WTC11 (cell line): ENCODE measurements at regions not wholly inside any gene's neighbourhood (a gene's known extent, or its start where the extent isn't known, plus 50 kb on each side); places are given as distances from the start of the nearest gene placed in this dataset.

Source experiments
- ATAC-seq: fragments of 200-7000 bp; cut with Tn5 transposase; 2 replicates; pipeline ENCODE4 v1.10.0; 2021; ENCODE audit warnings: mild to moderate bottlenecking, moderate library complexity
- CTCF ChIA-PET: fragments of 300-600 bp; sonication (Branson Sonifier 250); formaldehyde crosslinking; loops from one replicate; lab custom pipeline; 2021; ENCODE audit warnings: antibody characterized with exemption; lab: Charles Lee
- POLR2A ChIA-PET: fragments of 350-600 bp; sonication (Branson Sonifier 250); formaldehyde crosslinking; loops from one replicate; lab custom pipeline; 2021; ENCODE audit warnings: antibody characterized with exemption; lab: Charles Lee
- DNase-seq: peaks from one replicate; pipeline ENCODE4 v3.0.0; 2021; ENCODE audit warnings: low spot score
- H3K27ac Mint-ChIP-seq: 2 replicates; pipeline ENCODE4 v1.8.0; 2021; ENCODE audit warnings: mixed read lengths
- H3K27me3 Mint-ChIP-seq: 2 replicates; pipeline ENCODE4 v1.8.0; 2021; ENCODE audit warnings: low read depth, mild to moderate bottlenecking, moderate library complexity, mixed read lengths
- H3K36me3 Mint-ChIP-seq: 2 replicates; pipeline ENCODE4 v1.8.0; 2021; ENCODE audit warnings: mixed read lengths
- H3K4me1 Mint-ChIP-seq: 2 replicates; pipeline ENCODE4 v1.8.0; 2022; ENCODE audit warnings: mixed read lengths
- H3K4me3 Mint-ChIP-seq: 2 replicates; pipeline ENCODE4 v1.8.0; 2021; ENCODE audit warnings: mild to moderate bottlenecking, moderate library complexity, mixed read lengths
- H3K9me3 Mint-ChIP-seq: 2 replicates; pipeline ENCODE4 v1.8.0; 2021; ENCODE audit warnings: mixed read lengths
- AFF4 ChIP-seq: sonication (generic); formaldehyde crosslinking; IDR thresholded peaks from 2 replicates; pipeline ENCODE4 v1.8.1; 2023; ENCODE audit warnings: mild to moderate bottlenecking, missing genetic modification reagents, borderline replicate concordance
- ATF1 ChIP-seq: sonication (generic); formaldehyde crosslinking; IDR thresholded peaks from 2 replicates; pipeline ENCODE4 v1.8.1; 2023; ENCODE audit warnings: mild to moderate bottlenecking, moderate library complexity, missing genetic modification reagents
- ELF4 ChIP-seq: sonication (generic); formaldehyde crosslinking; IDR thresholded peaks from 2 replicates; pipeline ENCODE4 v1.8.1; 2022; ENCODE audit warnings: low read depth, mild to moderate bottlenecking, moderate library complexity, missing genetic modification reagents
- EMX1 ChIP-seq: fragments of 250-450 bp; sonication (Bioruptor Pico); IDR thresholded peaks from 2 replicates; pipeline ENCODE4 v1.8.0; 2021; ENCODE audit warnings: mild to moderate bottlenecking
- ERG ChIP-seq: fragments of 250-450 bp; sonication (Bioruptor Pico); IDR thresholded peaks from 2 replicates; pipeline ENCODE4 v1.8.0; 2021; ENCODE audit warnings: mild to moderate bottlenecking
- ESRRA ChIP-seq: sonication (generic); formaldehyde crosslinking; IDR thresholded peaks from 2 replicates; pipeline ENCODE4 v1.8.1; 2022; ENCODE audit warnings: mild to moderate bottlenecking, missing genetic modification reagents, borderline replicate concordance
- JAZF1 ChIP-seq: fragments of 250-450 bp; sonication (Bioruptor Pico); IDR thresholded peaks from 2 replicates; pipeline ENCODE4 v1.9.0; 2021; ENCODE audit warnings: moderate library complexity, mild to moderate bottlenecking, inconsistent platforms
- MYBL2 ChIP-seq: sonication (generic); formaldehyde crosslinking; IDR thresholded peaks from 2 replicates; pipeline ENCODE4 v1.8.1; 2023; ENCODE audit warnings: mild to moderate bottlenecking, moderate library complexity, missing genetic modification reagents
- NR1H2 ChIP-seq: sonication (generic); formaldehyde crosslinking; IDR thresholded peaks from 2 replicates; pipeline ENCODE4 v1.9.0; 2021; ENCODE audit warnings: mild to moderate bottlenecking, moderate library complexity, missing genetic modification reagents
- PRRX2 ChIP-seq: fragments of 250-450 bp; sonication (Bioruptor Pico); IDR thresholded peaks from 2 replicates; pipeline ENCODE4 v1.8.0; 2021; ENCODE audit warnings: mild to moderate bottlenecking
- RORB ChIP-seq: fragments of 250-450 bp; sonication (Bioruptor Pico); IDR thresholded peaks from 2 replicates; pipeline ENCODE4 v1.9.0; 2021; ENCODE audit warnings: mild to moderate bottlenecking
- SMAD4 ChIP-seq: sonication (generic); formaldehyde crosslinking; IDR thresholded peaks from 2 replicates; pipeline ENCODE4 v1.8.0; 2022; ENCODE audit warnings: mild to moderate bottlenecking, missing genetic modification reagents
- SP1 ChIP-seq: sonication (generic); formaldehyde crosslinking; conservative IDR thresholded peaks from 2 replicates; pipeline ENCODE4 v1.8.1; 2022; ENCODE audit warnings: missing genetic modification reagents
- ZBTB21 ChIP-seq: sonication (generic); formaldehyde crosslinking; IDR thresholded peaks from 2 replicates; pipeline ENCODE4 v1.8.1; 2023; ENCODE audit warnings: mild to moderate bottlenecking, missing genetic modification reagents, borderline replicate concordance
- ZNF219 ChIP-seq: sonication (generic); formaldehyde crosslinking; IDR thresholded peaks from 2 replicates; pipeline ENCODE4 v1.8.0; 2023; ENCODE audit warnings: missing genetic modification reagents, mild to moderate bottlenecking, borderline replicate concordance
- ZNF232 ChIP-seq: sonication (generic); formaldehyde crosslinking; IDR thresholded peaks from 2 replicates; pipeline ENCODE4 v1.8.0; 2022; ENCODE audit warnings: mild to moderate bottlenecking, missing genetic modification reagents
- ZNF671 ChIP-seq: fragments of 250-450 bp; sonication (Bioruptor Pico); IDR thresholded peaks from 2 replicates; pipeline ENCODE4 v1.8.0; 2021; ENCODE audit warnings: mild to moderate bottlenecking
- TF ChIP-seq, protein P1 (sequence below): sonication (generic); formaldehyde crosslinking; IDR thresholded peaks from 2 replicates; pipeline ENCODE4 v1.8.0; 2023; ENCODE audit warnings: mild to moderate bottlenecking, missing genetic modification reagents
- TF ChIP-seq, protein P2 (sequence below): fragments of 250-450 bp; sonication (Bioruptor Pico); IDR thresholded peaks from 2 replicates; pipeline ENCODE4 v1.9.0; 2021; ENCODE audit warnings: mild to moderate bottlenecking
- TF ChIP-seq, protein P3 (sequence below): sonication (generic); formaldehyde crosslinking; conservative IDR thresholded peaks from 2 replicates; pipeline ENCODE4 v1.8.1; 2023; ENCODE audit warnings: mild to moderate bottlenecking, low read depth, missing genetic modification reagents, moderate library complexity

- POLR2A ChIA-PET = no interaction called here
- H3K27ac Mint-ChIP-seq = no peak overlapping the region
- 0 out of 2 replicates have a peak, but pooled peaks cover 3% of the 10 kb centered on the region for H3K36me3 Mint-ChIP-seq
- CTCF ChIA-PET = no interaction called here
- no peak for TF ChIP-seq ERG
- no peak for TF ChIP-seq ESRRA
- TF ChIP-seq ZNF219 (CRISPR knock-in tag) = no peak
- no peak for DNase-seq
- H3K4me1 Mint-ChIP-seq = no peaks in the 10 kb centered on the region
- ATAC-seq = no peak
- H3K9me3 Mint-ChIP-seq = peaks cover 19% of the 10 kb centered on the region
- H3K4me3 Mint-ChIP-seq = no peak overlapping the region
- no peaks in the 10 kb centered on the region for H3K27me3 Mint-ChIP-seq
Measured at GRCh38 chr5:18008940-18009339, 374.7 kb downstream of the TAF11L14 start.

DNA sequence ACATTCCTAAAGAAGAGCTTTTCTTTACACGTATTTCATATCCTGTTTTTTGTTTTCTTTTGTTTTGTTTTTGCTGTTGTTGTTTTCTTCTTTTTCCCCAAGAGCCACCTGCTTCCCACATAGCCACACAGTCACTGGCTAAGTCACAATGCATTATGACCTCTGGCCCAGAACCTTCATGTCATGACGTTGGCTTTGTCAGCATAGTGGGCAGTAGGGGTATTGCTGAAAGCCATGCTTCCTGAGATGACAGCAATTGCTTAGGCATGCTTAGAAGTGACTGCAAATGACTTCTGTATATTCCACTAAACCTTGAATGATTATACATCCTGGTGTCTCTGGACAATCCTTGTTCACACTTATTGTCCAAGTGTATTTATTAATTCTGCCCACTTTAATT lies 375.8 kb downstream of the TAF11L14 start:
- CTCF ChIA-PET = no interaction called here
- DNase-seq = peak; percentile 12
- H3K27me3 Mint-ChIP-seq = no peaks in the 10 kb centered on the region
- H3K36me3 Mint-ChIP-seq = 0 out of 2 replicates have a peak, but pooled peaks cover 3% of the 10 kb centered on the region
- peak; percentile 78 for ATAC-seq
- H3K9me3 Mint-ChIP-seq = peaks cover 17% of the 10 kb centered on the region
- H3K4me3 Mint-ChIP-seq = no peak overlapping the region
- no peak for TF ChIP-seq ELF4 (CRISPR knock-in tag)
- no peak for TF ChIP-seq SP1 (CRISPR knock-in tag)
- no peak for TF ChIP-seq NR1H2 (CRISPR knock-in tag)
- TF ChIP-seq, protein P1, sequence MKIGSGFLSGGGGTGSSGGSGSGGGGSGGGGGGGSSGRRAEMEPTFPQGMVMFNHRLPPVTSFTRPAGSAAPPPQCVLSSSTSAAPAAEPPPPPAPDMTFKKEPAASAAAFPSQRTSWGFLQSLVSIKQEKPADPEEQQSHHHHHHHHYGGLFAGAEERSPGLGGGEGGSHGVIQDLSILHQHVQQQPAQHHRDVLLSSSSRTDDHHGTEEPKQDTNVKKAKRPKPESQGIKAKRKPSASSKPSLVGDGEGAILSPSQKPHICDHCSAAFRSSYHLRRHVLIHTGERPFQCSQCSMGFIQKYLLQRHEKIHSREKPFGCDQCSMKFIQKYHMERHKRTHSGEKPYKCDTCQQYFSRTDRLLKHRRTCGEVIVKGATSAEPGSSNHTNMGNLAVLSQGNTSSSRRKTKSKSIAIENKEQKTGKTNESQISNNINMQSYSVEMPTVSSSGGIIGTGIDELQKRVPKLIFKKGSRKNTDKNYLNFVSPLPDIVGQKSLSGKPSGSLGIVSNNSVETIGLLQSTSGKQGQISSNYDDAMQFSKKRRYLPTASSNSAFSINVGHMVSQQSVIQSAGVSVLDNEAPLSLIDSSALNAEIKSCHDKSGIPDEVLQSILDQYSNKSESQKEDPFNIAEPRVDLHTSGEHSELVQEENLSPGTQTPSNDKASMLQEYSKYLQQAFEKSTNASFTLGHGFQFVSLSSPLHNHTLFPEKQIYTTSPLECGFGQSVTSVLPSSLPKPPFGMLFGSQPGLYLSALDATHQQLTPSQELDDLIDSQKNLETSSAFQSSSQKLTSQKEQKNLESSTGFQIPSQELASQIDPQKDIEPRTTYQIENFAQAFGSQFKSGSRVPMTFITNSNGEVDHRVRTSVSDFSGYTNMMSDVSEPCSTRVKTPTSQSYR (CRISPR knock-in tag) = no peak
- no peak for TF ChIP-seq ZNF671
- no peak for TF ChIP-seq JAZF1 (CRISPR knock-in tag)
- TF ChIP-seq, protein P2, sequence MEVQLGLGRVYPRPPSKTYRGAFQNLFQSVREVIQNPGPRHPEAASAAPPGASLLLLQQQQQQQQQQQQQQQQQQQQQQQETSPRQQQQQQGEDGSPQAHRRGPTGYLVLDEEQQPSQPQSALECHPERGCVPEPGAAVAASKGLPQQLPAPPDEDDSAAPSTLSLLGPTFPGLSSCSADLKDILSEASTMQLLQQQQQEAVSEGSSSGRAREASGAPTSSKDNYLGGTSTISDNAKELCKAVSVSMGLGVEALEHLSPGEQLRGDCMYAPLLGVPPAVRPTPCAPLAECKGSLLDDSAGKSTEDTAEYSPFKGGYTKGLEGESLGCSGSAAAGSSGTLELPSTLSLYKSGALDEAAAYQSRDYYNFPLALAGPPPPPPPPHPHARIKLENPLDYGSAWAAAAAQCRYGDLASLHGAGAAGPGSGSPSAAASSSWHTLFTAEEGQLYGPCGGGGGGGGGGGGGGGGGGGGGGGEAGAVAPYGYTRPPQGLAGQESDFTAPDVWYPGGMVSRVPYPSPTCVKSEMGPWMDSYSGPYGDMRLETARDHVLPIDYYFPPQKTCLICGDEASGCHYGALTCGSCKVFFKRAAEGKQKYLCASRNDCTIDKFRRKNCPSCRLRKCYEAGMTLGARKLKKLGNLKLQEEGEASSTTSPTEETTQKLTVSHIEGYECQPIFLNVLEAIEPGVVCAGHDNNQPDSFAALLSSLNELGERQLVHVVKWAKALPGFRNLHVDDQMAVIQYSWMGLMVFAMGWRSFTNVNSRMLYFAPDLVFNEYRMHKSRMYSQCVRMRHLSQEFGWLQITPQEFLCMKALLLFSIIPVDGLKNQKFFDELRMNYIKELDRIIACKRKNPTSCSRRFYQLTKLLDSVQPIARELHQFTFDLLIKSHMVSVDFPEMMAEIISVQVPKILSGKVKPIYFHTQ = no peak
- TF ChIP-seq SMAD4 (CRISPR knock-in tag) = no peak
- no peak for TF ChIP-seq PRRX2
- TF ChIP-seq, protein P3, sequence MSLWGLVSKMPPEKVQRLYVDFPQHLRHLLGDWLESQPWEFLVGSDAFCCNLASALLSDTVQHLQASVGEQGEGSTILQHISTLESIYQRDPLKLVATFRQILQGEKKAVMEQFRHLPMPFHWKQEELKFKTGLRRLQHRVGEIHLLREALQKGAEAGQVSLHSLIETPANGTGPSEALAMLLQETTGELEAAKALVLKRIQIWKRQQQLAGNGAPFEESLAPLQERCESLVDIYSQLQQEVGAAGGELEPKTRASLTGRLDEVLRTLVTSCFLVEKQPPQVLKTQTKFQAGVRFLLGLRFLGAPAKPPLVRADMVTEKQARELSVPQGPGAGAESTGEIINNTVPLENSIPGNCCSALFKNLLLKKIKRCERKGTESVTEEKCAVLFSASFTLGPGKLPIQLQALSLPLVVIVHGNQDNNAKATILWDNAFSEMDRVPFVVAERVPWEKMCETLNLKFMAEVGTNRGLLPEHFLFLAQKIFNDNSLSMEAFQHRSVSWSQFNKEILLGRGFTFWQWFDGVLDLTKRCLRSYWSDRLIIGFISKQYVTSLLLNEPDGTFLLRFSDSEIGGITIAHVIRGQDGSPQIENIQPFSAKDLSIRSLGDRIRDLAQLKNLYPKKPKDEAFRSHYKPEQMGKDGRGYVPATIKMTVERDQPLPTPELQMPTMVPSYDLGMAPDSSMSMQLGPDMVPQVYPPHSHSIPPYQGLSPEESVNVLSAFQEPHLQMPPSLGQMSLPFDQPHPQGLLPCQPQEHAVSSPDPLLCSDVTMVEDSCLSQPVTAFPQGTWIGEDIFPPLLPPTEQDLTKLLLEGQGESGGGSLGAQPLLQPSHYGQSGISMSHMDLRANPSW = no peak
- no peak for TF ChIP-seq EMX1 (CRISPR knock-in tag)
- no peak for TF ChIP-seq AFF4 (CRISPR knock-in tag)
- no peak for TF ChIP-seq MYBL2
- no peak for TF ChIP-seq RORB (CRISPR knock-in tag)
- no peak for TF ChIP-seq ATF1
- TF ChIP-seq ZBTB21 (CRISPR knock-in tag) = no peak
- no peak for TF ChIP-seq ZNF232
- POLR2A ChIA-PET = no interaction called here
- no peaks in the 10 kb centered on the region for H3K4me1 Mint-ChIP-seq
- no peak overlapping the region for H3K27ac Mint-ChIP-seq
